ENCODE measurements at regions not wholly inside any gene's neighbourhood (a gene's known extent, or its start where the extent isn't known, plus 50 kb on each side); places are given as distances from the start of the nearest gene placed in this dataset.

DNA sequence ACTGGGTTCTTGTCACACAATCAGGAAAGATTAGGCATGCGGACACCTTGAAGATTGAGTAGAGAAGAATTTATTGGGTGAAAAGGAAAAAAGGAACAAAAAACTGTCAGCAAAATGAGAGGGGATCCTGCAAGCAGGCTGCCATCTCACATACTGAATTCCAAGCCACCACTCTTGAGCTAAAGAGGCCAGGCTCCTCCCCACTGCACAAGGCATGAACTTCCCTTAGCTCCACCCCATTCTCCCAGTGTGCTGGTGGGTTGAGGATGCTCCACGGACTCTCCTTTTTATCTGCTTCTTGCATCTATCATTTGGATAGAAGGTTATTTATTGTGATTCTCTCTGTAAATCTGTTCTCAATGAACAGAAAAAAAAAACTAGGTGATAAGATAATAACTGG, 79.6 kb downstream of the ANKRD7 start:
- TF ChIP-seq, protein P1, sequence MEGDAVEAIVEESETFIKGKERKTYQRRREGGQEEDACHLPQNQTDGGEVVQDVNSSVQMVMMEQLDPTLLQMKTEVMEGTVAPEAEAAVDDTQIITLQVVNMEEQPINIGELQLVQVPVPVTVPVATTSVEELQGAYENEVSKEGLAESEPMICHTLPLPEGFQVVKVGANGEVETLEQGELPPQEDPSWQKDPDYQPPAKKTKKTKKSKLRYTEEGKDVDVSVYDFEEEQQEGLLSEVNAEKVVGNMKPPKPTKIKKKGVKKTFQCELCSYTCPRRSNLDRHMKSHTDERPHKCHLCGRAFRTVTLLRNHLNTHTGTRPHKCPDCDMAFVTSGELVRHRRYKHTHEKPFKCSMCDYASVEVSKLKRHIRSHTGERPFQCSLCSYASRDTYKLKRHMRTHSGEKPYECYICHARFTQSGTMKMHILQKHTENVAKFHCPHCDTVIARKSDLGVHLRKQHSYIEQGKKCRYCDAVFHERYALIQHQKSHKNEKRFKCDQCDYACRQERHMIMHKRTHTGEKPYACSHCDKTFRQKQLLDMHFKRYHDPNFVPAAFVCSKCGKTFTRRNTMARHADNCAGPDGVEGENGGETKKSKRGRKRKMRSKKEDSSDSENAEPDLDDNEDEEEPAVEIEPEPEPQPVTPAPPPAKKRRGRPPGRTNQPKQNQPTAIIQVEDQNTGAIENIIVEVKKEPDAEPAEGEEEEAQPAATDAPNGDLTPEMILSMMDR (IDR thresholded peaks at IDR 0.05): no peak
- TF ChIP-seq ZFX (IDR thresholded peaks at IDR 0.05; ENCODE audit: borderline replicate concordance): no peak

Data from 22Rv1 (cell line).